T-helper 1 cell treated with Interleukin-12 subunit alpha and Interleukin-12 subunit beta and Interleukin-4 antibody, amounts not matched to agents 30 ng/mL and 1 ng/mL, for 36 hours (primary cell): ENCODE measurements at regions not wholly inside any gene's neighbourhood (a gene's known extent, or its start where the extent isn't known, plus 50 kb on each side); places are given as distances from the start of the nearest gene placed in this dataset.
"Not testable (repeated sequence)": the region's sequence is repeated elsewhere in the genome, so short reads cannot be mapped to it uniquely, and the experiment has no call there.

Experiments used
- intact Hi-C: fragments of 100-400 bp; cut with micrococcal nuclease; formaldehyde crosslinking; loops from one replicate; pipeline ENCODE4 v1.15.1; 2024

DNA sequence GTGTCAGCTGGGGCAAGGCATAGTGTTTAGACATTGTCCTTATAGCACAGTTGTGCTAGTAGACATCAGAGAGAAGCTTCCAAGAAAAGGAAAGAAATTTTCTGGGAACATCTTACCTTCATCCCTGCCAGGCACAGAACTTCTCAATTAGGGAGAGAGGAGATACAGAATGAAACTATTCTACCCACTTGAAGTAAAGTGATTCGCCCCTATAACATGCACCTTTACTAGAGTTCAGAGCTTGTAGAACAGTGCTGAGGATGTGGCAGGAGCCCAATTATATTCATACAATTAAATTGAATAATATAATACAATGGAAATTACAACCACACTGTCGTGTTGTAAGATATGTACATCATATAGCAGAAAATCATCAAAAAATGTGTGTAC, 1063.9 kb upstream of the CITED2 start:
- intact Hi-C loops: loop anchor here (5.0 kb wide), 1 partner anchor 1066 kb away; the partner anchor contains the start of gene CITED2

DNA sequence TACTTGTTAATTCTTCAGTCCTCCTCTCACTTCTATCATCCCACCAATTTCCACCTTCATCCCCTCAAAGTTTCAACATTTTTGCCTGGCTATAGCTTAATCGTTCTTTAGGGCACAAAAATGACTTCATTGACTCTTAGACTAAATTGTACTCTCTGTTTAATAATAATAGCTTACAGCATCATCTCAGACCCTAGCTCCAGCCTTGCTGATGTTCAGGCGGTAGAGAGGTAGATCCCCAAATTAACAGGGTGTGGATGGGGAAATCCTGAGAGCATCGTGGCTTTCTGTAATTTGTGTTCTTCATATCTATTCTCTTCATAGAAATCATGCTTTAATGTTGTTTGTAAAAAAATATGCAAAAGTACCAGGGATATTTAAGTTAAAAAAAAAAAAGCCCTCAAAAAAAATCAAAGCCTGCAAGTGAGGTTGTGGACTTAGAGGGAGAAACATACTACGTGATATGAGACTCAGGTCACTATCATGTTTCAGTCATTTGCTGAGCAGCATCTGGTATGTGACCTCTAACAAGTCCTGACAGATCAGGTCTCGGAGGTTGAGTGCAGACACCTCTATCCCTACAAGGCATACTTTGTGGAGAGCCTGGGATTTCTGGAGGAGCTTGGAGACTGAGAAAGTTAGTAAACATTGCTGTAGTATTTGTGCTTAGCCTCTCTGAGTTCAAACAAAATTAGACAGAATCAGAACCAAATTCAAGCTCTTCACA, 1063.3 kb upstream of the CITED2 start:
- intact Hi-C loops: loop anchor here (5.0 kb wide), 1 partner anchor 1065 kb away; the partner anchor contains the start of gene CITED2

DNA sequence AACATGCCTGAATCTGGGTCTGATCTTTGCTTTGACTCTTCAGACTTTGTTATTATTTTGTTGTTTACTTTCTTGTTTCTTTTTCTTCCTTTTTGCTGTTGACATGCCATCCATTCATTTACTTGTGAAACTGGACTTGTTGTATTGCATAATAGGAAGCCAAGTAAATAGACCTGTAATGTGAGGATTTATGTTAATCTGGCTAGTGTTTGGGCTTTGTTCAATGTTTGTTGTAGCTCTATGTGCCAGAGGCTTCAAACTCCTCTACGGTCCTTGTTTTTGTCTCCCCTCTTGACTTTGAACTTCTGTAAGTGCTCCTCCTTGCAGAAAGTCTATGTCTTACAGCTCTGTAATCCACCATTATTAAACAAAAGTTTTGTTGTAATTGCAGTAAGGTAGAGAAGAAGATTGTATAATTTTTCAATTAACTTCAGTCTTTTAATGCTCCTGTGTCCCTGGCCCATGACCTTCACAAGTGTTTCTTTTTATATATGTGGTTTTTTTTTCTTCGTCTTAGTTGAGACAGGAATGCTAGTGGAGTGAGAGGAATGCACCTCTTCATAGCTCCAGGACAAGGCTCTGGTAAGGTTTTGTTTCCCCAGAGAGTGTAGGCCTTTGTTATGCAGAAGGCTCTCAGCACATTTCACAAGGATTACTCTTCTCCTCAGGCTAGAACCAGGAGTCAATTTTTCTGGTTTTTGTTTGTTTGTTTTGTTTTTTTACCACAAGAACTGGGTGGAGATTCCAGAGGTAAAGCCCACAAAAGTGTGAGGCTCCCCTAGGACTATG, 1061.8 kb upstream of the CITED2 start:
- intact Hi-C loops: loop anchor here (5.0 kb wide), 1 partner anchor 1064 kb away; the partner anchor contains the start of gene CITED2

DNA sequence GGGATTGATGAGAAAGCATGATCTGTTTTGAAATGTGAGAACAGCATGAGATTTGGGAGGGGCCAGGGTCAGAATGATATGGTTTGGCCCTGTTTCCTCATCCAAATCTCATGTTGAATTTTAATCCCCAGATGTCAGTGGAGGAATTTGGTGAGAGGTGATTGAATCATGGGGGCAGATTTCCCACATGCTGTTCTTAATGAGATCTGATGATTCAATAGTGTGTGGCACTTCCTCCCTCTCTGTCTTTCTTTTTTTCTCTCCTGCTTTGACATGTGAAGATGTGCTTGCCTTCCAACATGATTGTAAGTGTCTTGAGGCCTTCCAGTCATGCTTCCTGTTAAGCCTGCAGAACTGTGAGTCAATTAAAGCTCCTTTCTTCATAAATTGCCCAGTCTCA, 1060.3 kb upstream of the CITED2 start:
- intact Hi-C loops: loop anchor here (5.0 kb wide), 1 partner anchor 1062 kb away; the partner anchor contains the start of gene CITED2

DNA sequence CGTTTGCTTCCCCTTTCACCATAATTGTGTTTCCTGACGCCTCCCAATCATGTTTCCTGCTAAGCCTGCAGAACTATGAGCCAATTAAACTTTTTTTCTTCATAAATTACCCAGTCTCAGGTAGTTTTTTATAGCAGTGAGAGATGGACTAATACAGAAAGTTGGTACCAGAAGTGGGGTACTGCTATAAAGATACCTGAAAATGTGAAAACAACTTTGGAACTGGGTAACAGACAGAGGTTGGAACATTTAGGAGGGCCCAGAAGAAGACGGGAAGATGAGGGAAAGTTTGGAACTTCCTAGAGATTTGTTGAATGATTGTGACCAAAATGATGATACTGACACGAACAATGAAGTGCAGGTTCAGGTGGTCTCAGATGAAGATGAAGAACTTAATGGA, 1058.6 kb upstream of the CITED2 start:
- intact Hi-C loops: no loop called here

DNA sequence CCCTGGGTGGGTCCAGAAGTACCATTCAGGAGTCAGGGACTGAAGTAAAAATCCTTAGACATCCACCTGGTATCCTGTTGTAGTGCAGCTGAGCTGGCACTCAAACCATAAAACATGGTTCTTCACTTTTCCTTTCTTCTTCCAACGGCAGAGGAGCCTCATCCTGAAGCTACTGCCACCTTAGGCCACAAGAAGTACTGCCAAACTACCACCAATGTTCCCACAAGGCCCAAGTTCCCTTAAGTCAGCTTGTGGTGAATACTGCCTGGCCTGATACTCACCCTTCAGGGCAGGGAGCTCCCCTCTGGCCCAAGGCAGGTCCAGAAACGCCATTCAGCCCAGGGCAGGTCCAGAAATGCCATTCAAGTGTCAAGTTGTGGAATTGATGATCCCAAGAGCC, 1053.4 kb upstream of the CITED2 start:
- intact Hi-C loops: no loop called here

GRCh38 chr6:140414966-140415620, 1040.6 kb upstream of the CITED2 start:
- intact Hi-C loops: no loop called here

- intact Hi-C loops: no loop called here
Observed at GRCh38 chr6:140403020-140403419, 1028.6 kb upstream of the CITED2 start.

DNA sequence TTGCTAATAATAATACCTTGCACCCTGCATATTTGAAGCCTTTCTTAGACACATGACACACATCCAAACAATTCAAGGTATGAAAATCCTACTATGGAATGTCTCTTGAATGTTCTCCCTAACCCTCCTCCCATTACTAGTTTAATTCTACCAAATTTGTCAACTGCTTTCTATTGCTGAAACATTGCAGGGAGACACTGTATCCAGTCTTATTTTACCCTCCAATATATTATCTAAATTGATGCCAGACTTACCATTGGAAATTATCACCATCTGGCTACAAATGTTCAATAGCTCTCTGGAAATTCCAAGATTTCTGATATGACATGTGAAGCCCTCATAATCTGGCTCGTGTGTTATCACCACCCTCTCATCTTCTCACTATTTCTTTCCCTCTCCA, 1027.3 kb upstream of the CITED2 start:
- intact Hi-C loops: no loop called here

DNA sequence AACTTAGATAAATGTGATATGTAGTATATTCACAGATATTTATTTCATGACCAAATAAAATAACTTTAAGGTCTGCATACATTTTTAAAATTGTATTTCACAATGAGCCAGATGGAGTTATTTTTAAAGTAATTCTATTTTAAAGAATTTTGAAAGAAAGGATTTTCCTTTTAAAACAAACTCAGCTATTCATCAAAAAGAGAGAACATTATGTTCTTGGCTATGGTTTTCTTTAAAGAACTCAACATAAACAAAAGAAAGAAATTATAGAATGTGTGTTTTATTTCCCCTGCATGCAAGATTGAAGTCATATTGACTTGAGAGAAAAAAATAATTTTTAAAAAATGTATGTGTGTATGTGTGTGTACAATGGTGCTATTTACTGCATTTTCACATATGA, 1023.6 kb upstream of the CITED2 start:
- intact Hi-C loops: no loop called here

DNA sequence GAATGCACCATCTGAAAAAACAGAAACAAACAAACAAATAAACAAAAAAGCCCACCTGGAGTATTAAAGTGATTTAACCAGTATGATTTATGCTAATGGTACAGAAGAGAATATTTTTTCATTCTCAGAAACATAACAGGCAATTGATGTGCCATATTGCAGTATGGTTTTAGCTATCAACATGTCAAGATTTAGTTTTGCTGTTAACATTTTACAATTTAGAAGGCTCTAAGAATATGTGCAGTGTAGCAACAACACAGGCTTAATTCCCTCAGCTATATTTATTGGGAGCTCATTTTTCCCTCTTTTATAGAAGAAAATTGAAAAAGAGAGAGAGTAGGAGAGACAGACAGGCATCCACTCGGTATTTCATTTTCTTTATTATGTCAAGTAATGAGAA, 1022.7 kb upstream of the CITED2 start:
- intact Hi-C loops: no loop called here

- intact Hi-C loops: no loop called here
Observed at GRCh38 chr6:140393665-140394540, 1019.5 kb upstream of the CITED2 start.

GRCh38 chr6:140388815-140389214, 1014.4 kb upstream of the CITED2 start:
- intact Hi-C loops: no loop called here

GRCh38 chr6:140388192-140388802, 1013.8 kb upstream of the CITED2 start:
- intact Hi-C loops: no loop called here

- intact Hi-C loops: no loop called here
Observed at GRCh38 chr6:140385679-140386078, 1011.2 kb upstream of the CITED2 start.

GRCh38 chr6:140382355-140382754, 1007.9 kb upstream of the CITED2 start:
- intact Hi-C loops: no loop called here

- intact Hi-C loops: no loop called here
Observed at GRCh38 chr6:140380427-140381218, 1006.2 kb upstream of the CITED2 start.

GRCh38 chr6:140379919-140380318, 1005.5 kb upstream of the CITED2 start:
- intact Hi-C loops: no loop called here

GRCh38 chr6:140376209-140376608, 1001.8 kb upstream of the CITED2 start:
- intact Hi-C loops: no loop called here

- intact Hi-C loops: not testable (repeated sequence)
Observed at GRCh38 chr6:140373728-140374127, 999.3 kb upstream of the CITED2 start.
